ENCODE measurements at regions not wholly inside any gene's neighbourhood (a gene's known extent, or its start where the extent isn't known, plus 50 kb on each side); places are given as distances from the start of the nearest gene placed in this dataset.

DNA sequence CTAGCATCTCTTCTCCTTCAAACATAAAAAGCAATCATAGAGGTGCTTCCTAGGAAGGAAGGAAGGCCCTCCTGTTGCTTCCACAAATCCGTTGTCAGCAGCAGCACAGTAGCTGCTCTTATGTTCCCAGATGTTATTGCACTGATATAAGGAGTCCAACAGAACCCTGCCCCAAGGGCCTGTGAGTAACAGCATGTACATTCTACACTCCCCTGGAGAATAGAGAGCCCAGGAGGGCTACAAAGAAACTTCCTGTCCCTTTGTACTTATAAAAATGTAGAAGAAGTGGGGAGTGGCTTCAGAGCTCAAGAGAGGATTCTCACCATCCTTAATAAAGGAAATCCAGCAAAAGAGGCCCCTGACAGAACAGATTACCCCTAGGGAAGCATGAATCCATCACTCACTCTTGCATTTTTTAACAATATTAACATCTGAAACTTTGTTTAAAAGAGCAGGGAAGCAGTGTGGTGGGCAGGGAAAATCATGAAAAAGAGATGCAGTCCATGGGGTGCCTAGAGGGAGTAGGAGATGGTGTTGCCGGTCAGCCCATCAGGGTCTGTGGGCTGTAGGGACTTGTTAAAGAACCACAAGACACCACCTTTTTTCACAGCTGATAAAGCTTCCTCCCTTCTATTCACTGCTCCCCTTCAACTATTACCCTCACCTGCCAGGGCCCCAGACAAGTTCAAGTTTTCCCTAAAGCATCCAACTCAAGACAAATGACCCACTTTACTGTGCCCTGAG, 104.5 kb upstream of the ADGRF1 start:
- Histone ChIP-seq H3K36me3 (no peaks in the 10 kb centered on the region), H3K9me3 (ENCODE audit: low read depth) (no peaks in the 10 kb centered on the region), H3K27ac (no peak overlapping the region), H3K4me3 (no peak overlapping the region), H3K4me1 (ENCODE audit: low read depth) (no peaks in the 10 kb centered on the region), H3K27me3 (no peaks in the 10 kb centered on the region)
- DNase-seq (ENCODE audit: low read depth in 1 of 2, low spot score in 1 of 2), result peak in 1 of 2 donors; percentile 72
- TF ChIP-seq, protein P1, sequence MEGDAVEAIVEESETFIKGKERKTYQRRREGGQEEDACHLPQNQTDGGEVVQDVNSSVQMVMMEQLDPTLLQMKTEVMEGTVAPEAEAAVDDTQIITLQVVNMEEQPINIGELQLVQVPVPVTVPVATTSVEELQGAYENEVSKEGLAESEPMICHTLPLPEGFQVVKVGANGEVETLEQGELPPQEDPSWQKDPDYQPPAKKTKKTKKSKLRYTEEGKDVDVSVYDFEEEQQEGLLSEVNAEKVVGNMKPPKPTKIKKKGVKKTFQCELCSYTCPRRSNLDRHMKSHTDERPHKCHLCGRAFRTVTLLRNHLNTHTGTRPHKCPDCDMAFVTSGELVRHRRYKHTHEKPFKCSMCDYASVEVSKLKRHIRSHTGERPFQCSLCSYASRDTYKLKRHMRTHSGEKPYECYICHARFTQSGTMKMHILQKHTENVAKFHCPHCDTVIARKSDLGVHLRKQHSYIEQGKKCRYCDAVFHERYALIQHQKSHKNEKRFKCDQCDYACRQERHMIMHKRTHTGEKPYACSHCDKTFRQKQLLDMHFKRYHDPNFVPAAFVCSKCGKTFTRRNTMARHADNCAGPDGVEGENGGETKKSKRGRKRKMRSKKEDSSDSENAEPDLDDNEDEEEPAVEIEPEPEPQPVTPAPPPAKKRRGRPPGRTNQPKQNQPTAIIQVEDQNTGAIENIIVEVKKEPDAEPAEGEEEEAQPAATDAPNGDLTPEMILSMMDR (IDR thresholded peaks at IDR 0.05; ENCODE audit: low read depth, low read length), result no peak

DNA sequence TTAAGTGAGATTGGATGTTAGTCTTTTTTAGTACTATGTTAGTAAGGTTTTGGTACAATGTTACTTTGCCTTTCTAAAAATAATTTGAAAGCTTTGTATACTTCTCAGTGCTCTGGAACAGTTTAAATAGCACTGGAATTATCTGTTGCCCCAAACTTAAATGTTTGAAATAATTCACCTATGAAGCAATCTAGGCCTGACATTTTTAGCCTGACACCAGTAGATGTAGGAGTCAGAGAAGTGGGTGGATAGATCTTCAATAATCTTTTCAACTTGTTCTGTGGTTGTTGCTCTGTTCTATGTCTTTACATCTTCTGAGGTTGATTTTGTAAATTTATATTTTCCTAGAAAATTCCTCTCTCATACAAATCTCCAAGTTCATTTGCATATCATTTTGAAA, 103.1 kb upstream of the ADGRF1 start:
- no peaks in the 10 kb centered on the region for H3K27me3 ChIP-seq
- no peaks in the 10 kb centered on the region for H3K36me3 ChIP-seq
- no peaks in the 10 kb centered on the region for H3K4me1 ChIP-seq (ENCODE audit: low read depth)
- peak in 1 of 2 donors; percentile 53 for DNase-seq (ENCODE audit: low read depth in 1 of 2, low spot score in 1 of 2)
- TF ChIP-seq, protein P1 (IDR thresholded peaks at IDR 0.05; ENCODE audit: low read depth, low read length), result no peak
- H3K4me3 ChIP-seq, result no peak overlapping the region
- H3K9me3 ChIP-seq (ENCODE audit: low read depth), result no peaks in the 10 kb centered on the region
- H3K27ac ChIP-seq, result no peak overlapping the region

DNA sequence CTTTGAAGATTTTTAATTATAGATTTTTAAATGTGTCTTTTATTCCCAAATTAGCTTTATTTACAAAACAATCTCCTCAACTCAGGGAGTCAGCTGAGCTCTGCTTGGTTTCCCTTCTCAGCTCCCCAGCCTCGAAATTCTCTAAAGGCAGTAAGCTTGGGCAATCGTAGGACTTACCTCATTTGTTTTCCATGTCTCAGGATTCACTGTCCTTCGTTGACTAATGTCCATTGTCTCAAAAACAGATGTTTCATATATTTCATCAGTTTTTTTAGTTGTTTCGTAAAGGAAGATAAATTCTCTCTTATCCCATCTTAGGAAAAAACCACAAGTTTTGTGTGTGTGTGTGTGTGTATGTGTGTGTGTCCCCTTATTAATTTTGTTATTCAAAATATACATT, 102.2 kb upstream of the ADGRF1 start:
- DNase-seq (ENCODE audit: low read depth in 1 of 2, low spot score in 1 of 2), result peak in 1 of 2 donors; percentile 97
- Histone ChIP-seq H3K27ac (no peak overlapping the region), H3K4me3 (no peak overlapping the region)

DNA sequence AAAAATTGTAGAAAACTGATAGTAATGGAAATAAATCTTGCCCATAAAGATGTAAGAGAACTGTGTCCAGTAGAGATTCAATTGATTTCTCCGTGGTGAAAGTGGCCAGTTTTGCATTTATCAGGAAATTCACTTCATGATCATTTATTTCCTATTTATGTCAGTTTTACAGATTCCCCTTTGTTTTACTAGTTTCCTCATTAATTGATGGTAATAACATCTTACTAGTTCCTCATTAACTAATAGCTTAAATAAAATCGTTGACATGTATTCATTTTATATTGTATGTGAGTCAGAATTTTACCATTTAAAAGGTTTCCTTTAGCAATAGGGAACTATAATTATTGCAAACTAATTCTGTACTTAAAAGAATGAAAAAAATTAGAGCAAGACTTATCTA, 99.8 kb upstream of the ADGRF1 start:
- Histone ChIP-seq H3K27ac (no peak overlapping the region), H3K4me1 (ENCODE audit: low read depth) (no peaks in the 10 kb centered on the region), H3K36me3 (no peaks in the 10 kb centered on the region), H3K4me3 (no peak overlapping the region), H3K27me3 (no peaks in the 10 kb centered on the region), H3K9me3 (ENCODE audit: low read depth) (no peaks in the 10 kb centered on the region)
- DNase-seq (ENCODE audit: low read depth in 1 of 2, low spot score in 1 of 2), result no peak
- TF ChIP-seq, protein P1 (IDR thresholded peaks at IDR 0.05; ENCODE audit: low read depth, low read length), result no peak

More for the DNA sequence above, 102.2 kb upstream of the ADGRF1 start:
- TF ChIP-seq, protein P1 (IDR thresholded peaks at IDR 0.05; ENCODE audit: low read depth, low read length), result no peak
- H3K27me3 ChIP-seq, result no peaks in the 10 kb centered on the region
- no peaks in the 10 kb centered on the region for H3K36me3 ChIP-seq
- H3K9me3 ChIP-seq (ENCODE audit: low read depth), result no peaks in the 10 kb centered on the region
- no peaks in the 10 kb centered on the region for H3K4me1 ChIP-seq (ENCODE audit: low read depth)

DNA sequence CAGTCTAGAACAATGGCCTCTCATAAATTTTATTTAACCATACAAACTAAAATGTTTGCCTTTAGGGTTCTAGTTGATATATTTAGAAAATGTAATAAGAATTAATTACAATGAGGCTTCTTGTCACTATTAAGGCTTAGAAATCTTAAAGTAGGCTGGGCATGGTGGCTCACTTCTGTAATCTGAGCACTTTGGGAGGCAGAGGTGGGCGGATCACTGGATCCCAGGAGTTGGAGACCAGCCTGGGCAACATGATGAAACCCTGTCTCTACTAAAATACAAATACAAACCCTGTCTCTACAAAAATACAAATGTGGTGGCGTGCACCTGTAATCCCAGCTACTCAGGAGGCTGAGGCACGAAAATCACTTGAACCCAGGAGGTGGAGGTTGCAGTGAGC, 99.0 kb upstream of the ADGRF1 start:
- Histone ChIP-seq H3K4me1 (ENCODE audit: low read depth) (no peaks in the 10 kb centered on the region), H3K4me3 (no peak overlapping the region), H3K36me3 (no peaks in the 10 kb centered on the region), H3K27ac (no peak overlapping the region), H3K27me3 (no peaks in the 10 kb centered on the region), H3K9me3 (ENCODE audit: low read depth) (no peaks in the 10 kb centered on the region)
- no peak for DNase-seq (ENCODE audit: low read depth in 1 of 2, low spot score in 1 of 2)
- TF ChIP-seq, protein P1 (IDR thresholded peaks at IDR 0.05; ENCODE audit: low read depth, low read length), result no peak

Measured in cardiac muscle cell (in vitro differentiated cells and primary cell).